AG04449 (cell line): ENCODE measurements at regions not wholly inside any gene's neighbourhood (a gene's known extent, or its start where the extent isn't known, plus 50 kb on each side); places are given as distances from the start of the nearest gene placed in this dataset.

Source experiments
- CTCF ChIA-PET: fragments of 350-600 bp; formaldehyde crosslinking; extraction: SDS; loops from one replicate; lab custom pipeline; 2021; ENCODE audit warnings: antibody characterized with exemption; lab: Yijun Ruan, JAX
- POLR2A ChIA-PET: fragments of 400-600, 350-600 bp; formaldehyde crosslinking; extraction: SDS; loops from one replicate; lab custom pipeline; 2020; ENCODE audit warnings: antibody characterized with exemption, inconsistent platforms; lab: Yijun Ruan, JAX
- DNase-seq: peaks from one replicate; pipeline ENCODE4 v3.0.0-alpha.2; 2010; ENCODE audit warnings: low read depth, low spot score
- H3K4me3 ChIP-seq: 2 replicates; pipeline ENCODE4 v1.5.1; 2011; ENCODE audit warnings: low read depth, mild to moderate bottlenecking, control low read depth, low read length
- CTCF ChIP-seq: IDR thresholded peaks from one replicate; pipeline ENCODE4 v1.5.1; 2011; ENCODE audit warnings: mild to moderate bottlenecking, moderate library complexity, low read length, control low read depth, inconsistent platforms; ENCODE audit not compliant: insufficient read depth; ENCODE audit errors: missing control alignments

DNA sequence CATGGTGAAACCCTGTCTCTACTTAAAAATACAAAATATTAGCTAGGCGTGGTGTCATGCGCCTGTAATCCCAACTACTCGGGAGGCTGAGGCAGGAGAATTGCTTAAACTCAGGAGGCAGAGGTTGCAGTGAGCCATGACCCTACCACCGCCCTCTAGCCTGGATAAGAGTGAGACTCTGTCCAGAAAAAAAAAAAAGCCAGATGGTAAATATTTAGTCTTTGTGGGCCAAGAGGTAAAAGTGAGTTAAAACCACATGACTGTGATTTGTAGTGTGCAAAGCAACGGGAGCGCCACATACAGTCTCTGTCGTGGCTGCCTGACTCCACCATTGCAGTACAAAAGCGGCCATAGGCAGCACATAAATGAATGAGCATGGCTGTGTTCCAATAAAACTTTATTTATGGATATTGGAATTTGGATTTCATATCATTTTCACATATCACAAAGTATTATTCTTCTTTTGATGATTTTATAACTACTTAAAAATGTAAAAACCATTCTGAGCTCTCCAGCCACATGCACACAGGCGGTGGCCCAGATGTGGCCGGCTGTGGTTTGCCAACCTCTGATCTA, 51.8 kb upstream of the CASZ1 start:
- DNase-seq = no peak
- ChIA-PET POLR2A (no interaction called here), CTCF (interaction anchor here (0.8 to 1.1 kb wide), 3 partner anchors 18 to 23 kb away, joined by 3 to 4 read pairs (median 3); no protein-coding TSS in a partner anchor)
- no peak overlapping the region for H3K4me3 ChIP-seq
- no peak for TF ChIP-seq CTCF

GRCh38 chr1:10850026-10850425, 53.6 kb upstream of the CASZ1 start:
- ChIA-PET CTCF (interaction anchor here (2.5 kb wide), 1 partner anchor 17 kb away, joined by 7 read pairs; no protein-coding TSS in a partner anchor), POLR2A (no interaction called here)
- TF ChIP-seq CTCF = no peak
- no peak overlapping the region for H3K4me3 ChIP-seq
- no peak for DNase-seq

- ChIA-PET POLR2A (no interaction called here), CTCF (interaction anchor here (1.8 to 2.5 kb wide), 2 partner anchors 16 to 18 kb away, joined by 5 to 7 read pairs; no protein-coding TSS in a partner anchor)
- TF ChIP-seq CTCF = no peak
- DNase-seq = no peak
- no peak overlapping the region for H3K4me3 ChIP-seq
Observed at GRCh38 chr1:10851024-10852013, 54.9 kb upstream of the CASZ1 start.

DNA sequence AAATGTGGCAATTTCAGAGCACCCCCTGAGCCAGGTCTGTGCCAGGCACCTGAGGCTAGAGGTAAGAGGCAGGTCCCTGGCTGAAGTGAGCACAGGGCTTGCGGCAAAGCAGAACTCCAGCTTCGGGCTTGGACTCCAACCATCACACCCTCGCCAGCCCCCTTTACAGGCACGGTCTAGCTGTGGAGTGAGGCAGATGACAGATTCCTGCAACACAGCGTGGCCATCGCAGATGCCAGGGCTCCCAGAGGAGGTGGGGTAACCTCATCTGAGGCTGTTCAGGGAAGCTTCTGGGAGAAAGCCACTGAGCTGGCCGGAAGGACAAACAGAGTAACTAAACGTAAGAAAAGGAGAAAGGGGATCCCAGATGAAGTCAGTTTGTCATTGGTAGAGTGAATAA, 55.6 kb upstream of the CASZ1 start:
- DNase-seq = no peak
- ChIA-PET CTCF (interaction anchor here (1.8 to 2.5 kb wide), 2 partner anchors 15 to 17 kb away, joined by 5 to 7 read pairs; no protein-coding TSS in a partner anchor), POLR2A (no interaction called here)
- no peak overlapping the region for H3K4me3 ChIP-seq
- no peak for TF ChIP-seq CTCF

DNA sequence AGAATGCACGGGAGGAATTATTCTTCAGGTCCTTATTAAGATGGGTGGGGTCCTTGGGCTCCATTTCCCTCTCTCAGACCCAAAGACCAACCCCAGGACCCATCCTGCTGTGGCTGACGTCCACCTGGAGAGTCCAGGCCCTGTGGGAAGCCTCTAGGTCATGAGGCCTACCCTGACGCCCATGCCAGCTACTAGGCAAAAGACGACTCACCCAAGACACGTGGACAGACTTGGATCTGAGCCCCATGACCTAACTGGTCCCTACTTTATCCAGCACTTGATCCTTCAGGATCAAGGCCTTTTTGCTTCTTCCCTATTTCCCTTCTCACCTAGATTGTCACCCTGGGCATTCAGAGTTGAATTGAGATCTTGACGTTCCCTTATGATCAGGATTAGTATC, 56.0 kb upstream of the CASZ1 start:
- no peak for DNase-seq
- no peak for TF ChIP-seq CTCF
- ChIA-PET POLR2A (no interaction called here), CTCF (interaction anchor here (1.8 to 2.5 kb wide), 2 partner anchors 15 to 17 kb away, joined by 5 to 7 read pairs; no protein-coding TSS in a partner anchor)
- H3K4me3 ChIP-seq = no peak overlapping the region
